ENCODE measurements at regions not wholly inside any gene's neighbourhood (a gene's known extent, or its start where the extent isn't known, plus 50 kb on each side); places are given as distances from the start of the nearest gene placed in this dataset.

- no peak overlapping the region for H3K27ac Mint-ChIP-seq
- DNase-seq = no peak
- CTCF ChIA-PET = no interaction called here
- no peaks in the 10 kb centered on the region for H3K4me1 Mint-ChIP-seq
- H3K27me3 Mint-ChIP-seq = no peaks in the 10 kb centered on the region
- ATAC-seq = no peak
- intact Hi-C loops (cut with DNase I, micrococcal nuclease) = no loop called here
- H3K36me3 Mint-ChIP-seq (ENCODE audit: low read depth) = no peaks in the 10 kb centered on the region
- H3K4me3 Mint-ChIP-seq = no peak overlapping the region
- H3K9me3 Mint-ChIP-seq (ENCODE audit: low read depth) = peaks cover 15% of the 10 kb centered on the region
- POLR2A ChIA-PET = no interaction called here
These were observed 212.1 kb downstream of the IZUMO3 start for GRCh38 chr9:24333629-24334028.

- Mint-ChIP-seq H3K4me3 (no peak overlapping the region), H3K27me3 (no peaks in the 10 kb centered on the region), H3K4me1 (no peaks in the 10 kb centered on the region), H3K27ac (no peak overlapping the region), H3K36me3 (ENCODE audit: low read depth) (no peaks in the 10 kb centered on the region), H3K9me3 (ENCODE audit: low read depth) (peaks cover 29% of the 10 kb centered on the region)
- ATAC-seq = no peak
- intact Hi-C loops (cut with DNase I, micrococcal nuclease) = no loop called here
- POLR2A ChIA-PET = no interaction called here
- DNase-seq = no peak
- CTCF ChIA-PET = no interaction called here
These were observed 246.8 kb downstream of the IZUMO3 start for GRCh38 chr9:24298912-24299311.

- H3K9me3 Mint-ChIP-seq (ENCODE audit: low read depth) = peaks cover 21% of the 10 kb centered on the region
- DNase-seq (no peak), ATAC-seq (no peak)
- intact Hi-C loops (cut with DNase I, micrococcal nuclease) = no loop called here
- no peak overlapping the region for H3K4me3 Mint-ChIP-seq
- no peaks in the 10 kb centered on the region for H3K4me1 Mint-ChIP-seq
- no peak overlapping the region for H3K27ac Mint-ChIP-seq
- ChIA-PET CTCF (no interaction called here), POLR2A (no interaction called here)
- H3K27me3 Mint-ChIP-seq = no peaks in the 10 kb centered on the region
- H3K36me3 Mint-ChIP-seq (ENCODE audit: low read depth) = no peaks in the 10 kb centered on the region
These were observed 247.8 kb downstream of the IZUMO3 start for GRCh38 chr9:24297931-24298330.

- ChIA-PET POLR2A (no interaction called here), CTCF (no interaction called here)
- Mint-ChIP-seq H3K4me3 (no peak overlapping the region), H3K27ac (no peak overlapping the region), H3K27me3 (no peaks in the 10 kb centered on the region), H3K9me3 (ENCODE audit: low read depth) (peaks cover 22% of the 10 kb centered on the region), H3K36me3 (ENCODE audit: low read depth) (no peaks in the 10 kb centered on the region), H3K4me1 (no peaks in the 10 kb centered on the region)
- DNase-seq (no peak), ATAC-seq (no peak)
- intact Hi-C loops (cut with DNase I, micrococcal nuclease) = no loop called here
These were observed 249.6 kb downstream of the IZUMO3 start for GRCh38 chr9:24296124-24296523.

GRCh38 chr9:24293386-24293785 lies 252.3 kb downstream of the IZUMO3 start:
- Mint-ChIP-seq H3K4me1 (no peaks in the 10 kb centered on the region), H3K27me3 (no peaks in the 10 kb centered on the region), H3K27ac (no peak overlapping the region), H3K4me3 (no peak overlapping the region), H3K9me3 (ENCODE audit: low read depth) (peaks cover 20% of the 10 kb centered on the region), H3K36me3 (ENCODE audit: low read depth) (no peaks in the 10 kb centered on the region)
- ATAC-seq = no peak
- DNase-seq = no peak
- intact Hi-C loops (cut with DNase I, micrococcal nuclease) = no loop called here
- ChIA-PET POLR2A (no interaction called here), CTCF (interaction anchor here (0.7 kb wide), 1 partner anchor 192 kb away, joined by 3 read pairs; no protein-coding TSS in a partner anchor)

GRCh38 chr9:24286761-24287160 lies 258.9 kb downstream of the IZUMO3 start:
- no peak overlapping the region for H3K4me3 Mint-ChIP-seq
- ChIA-PET CTCF (no interaction called here), POLR2A (no interaction called here)
- no peaks in the 10 kb centered on the region for H3K27me3 Mint-ChIP-seq
- DNase-seq (no peak), ATAC-seq (no peak)
- intact Hi-C loops (cut with DNase I, micrococcal nuclease) = no loop called here
- H3K27ac Mint-ChIP-seq = no peak overlapping the region
- no peaks in the 10 kb centered on the region for H3K4me1 Mint-ChIP-seq
- H3K9me3 Mint-ChIP-seq (ENCODE audit: low read depth) = peaks cover 13% of the 10 kb centered on the region
- no peaks in the 10 kb centered on the region for H3K36me3 Mint-ChIP-seq (ENCODE audit: low read depth)

GRCh38 chr9:24258626-24259025 lies 287.1 kb downstream of the IZUMO3 start:
- Mint-ChIP-seq H3K27me3 (no peaks in the 10 kb centered on the region), H3K9me3 (ENCODE audit: low read depth) (peaks cover 3% of the 10 kb centered on the region), H3K27ac (no peak overlapping the region), H3K36me3 (ENCODE audit: low read depth) (no peaks in the 10 kb centered on the region), H3K4me3 (no peak overlapping the region), H3K4me1 (no peaks in the 10 kb centered on the region)
- DNase-seq (no peak), ATAC-seq (no peak)
- POLR2A ChIA-PET = no interaction called here
- CTCF ChIA-PET = no interaction called here
- intact Hi-C loops (cut with DNase I, micrococcal nuclease) = no loop called here

- intact Hi-C loops (cut with DNase I, micrococcal nuclease) = no loop called here
- Mint-ChIP-seq H3K9me3 (ENCODE audit: low read depth) (peaks cover 7% of the 10 kb centered on the region), H3K4me1 (no peaks in the 10 kb centered on the region), H3K4me3 (no peak overlapping the region), H3K36me3 (ENCODE audit: low read depth) (no peaks in the 10 kb centered on the region), H3K27ac (no peak overlapping the region), H3K27me3 (no peaks in the 10 kb centered on the region)
- DNase-seq (no peak), ATAC-seq (no peak)
- ChIA-PET POLR2A (no interaction called here), CTCF (no interaction called here)
These were observed 288.0 kb downstream of the IZUMO3 start for GRCh38 chr9:24257726-24258125.

- ChIA-PET CTCF (no interaction called here), POLR2A (no interaction called here)
- no peaks in the 10 kb centered on the region for H3K36me3 Mint-ChIP-seq (ENCODE audit: low read depth)
- intact Hi-C loops (cut with DNase I, micrococcal nuclease) = no loop called here
- H3K4me1 Mint-ChIP-seq = no peaks in the 10 kb centered on the region
- ATAC-seq (no peak), DNase-seq (no peak)
- peaks cover 25% of the 10 kb centered on the region for H3K9me3 Mint-ChIP-seq (ENCODE audit: low read depth)
- H3K4me3 Mint-ChIP-seq = no peak overlapping the region
- H3K27ac Mint-ChIP-seq = no peak overlapping the region
- H3K27me3 Mint-ChIP-seq = no peaks in the 10 kb centered on the region
These were observed 299.7 kb downstream of the IZUMO3 start for GRCh38 chr9:24245988-24246387.

GRCh38 chr9:24242576-24242975 lies 303.1 kb downstream of the IZUMO3 start:
- DNase-seq = no peak
- ChIA-PET CTCF (no interaction called here), POLR2A (no interaction called here)
- Mint-ChIP-seq H3K9me3 (ENCODE audit: low read depth) (peaks cover 21% of the 10 kb centered on the region), H3K27ac (no peak overlapping the region), H3K4me3 (no peak overlapping the region), H3K27me3 (no peaks in the 10 kb centered on the region), H3K36me3 (ENCODE audit: low read depth) (no peaks in the 10 kb centered on the region), H3K4me1 (no peaks in the 10 kb centered on the region)
- no peak for ATAC-seq
- intact Hi-C loops (cut with DNase I, micrococcal nuclease) = no loop called here

GRCh38 chr9:24218656-24219055 lies 327.0 kb downstream of the IZUMO3 start:
- Mint-ChIP-seq H3K36me3 (ENCODE audit: low read depth) (no peaks in the 10 kb centered on the region), H3K9me3 (ENCODE audit: low read depth) (peaks cover 12% of the 10 kb centered on the region), H3K27me3 (no peaks in the 10 kb centered on the region), H3K4me3 (no peak overlapping the region), H3K4me1 (no peaks in the 10 kb centered on the region), H3K27ac (no peak overlapping the region)
- ChIA-PET POLR2A (no interaction called here), CTCF (no interaction called here)
- ATAC-seq = no peak
- intact Hi-C loops (cut with DNase I, micrococcal nuclease) = no loop called here
- DNase-seq = no peak

- CTCF ChIA-PET = no interaction called here
- H3K4me3 Mint-ChIP-seq = no peak overlapping the region
- intact Hi-C loops (cut with DNase I, micrococcal nuclease) = no loop called here
These were observed 335.1 kb downstream of the IZUMO3 start for GRCh38 chr9:24210641-24211040.

GRCh38 chr9:24189986-24190385 lies 355.7 kb downstream of the IZUMO3 start:
- ATAC-seq = no peak
- intact Hi-C loops (cut with DNase I, micrococcal nuclease) = no loop called here
- Mint-ChIP-seq H3K27ac (no peak overlapping the region), H3K36me3 (ENCODE audit: low read depth) (no peaks in the 10 kb centered on the region), H3K4me3 (no peak overlapping the region), H3K4me1 (no peaks in the 10 kb centered on the region), H3K27me3 (no peaks in the 10 kb centered on the region), H3K9me3 (ENCODE audit: low read depth) (peaks cover 18% of the 10 kb centered on the region)
- DNase-seq = no peak
- POLR2A ChIA-PET = no interaction called here
- CTCF ChIA-PET = no interaction called here

More at GRCh38 chr9:24210641-24211040, 335.1 kb downstream of the IZUMO3 start:
- no peak for ATAC-seq
- H3K27me3 Mint-ChIP-seq = no peaks in the 10 kb centered on the region
- H3K27ac Mint-ChIP-seq = no peak overlapping the region
- DNase-seq = no peak
- POLR2A ChIA-PET = no interaction called here
- no peaks in the 10 kb centered on the region for H3K4me1 Mint-ChIP-seq
- H3K36me3 Mint-ChIP-seq (ENCODE audit: low read depth) = no peaks in the 10 kb centered on the region
- peaks cover 14% of the 10 kb centered on the region for H3K9me3 Mint-ChIP-seq (ENCODE audit: low read depth)
